ENCODE measurements at regions not wholly inside any gene's neighbourhood (a gene's known extent, or its start where the extent isn't known, plus 50 kb on each side); places are given as distances from the start of the nearest gene placed in this dataset.

DNA sequence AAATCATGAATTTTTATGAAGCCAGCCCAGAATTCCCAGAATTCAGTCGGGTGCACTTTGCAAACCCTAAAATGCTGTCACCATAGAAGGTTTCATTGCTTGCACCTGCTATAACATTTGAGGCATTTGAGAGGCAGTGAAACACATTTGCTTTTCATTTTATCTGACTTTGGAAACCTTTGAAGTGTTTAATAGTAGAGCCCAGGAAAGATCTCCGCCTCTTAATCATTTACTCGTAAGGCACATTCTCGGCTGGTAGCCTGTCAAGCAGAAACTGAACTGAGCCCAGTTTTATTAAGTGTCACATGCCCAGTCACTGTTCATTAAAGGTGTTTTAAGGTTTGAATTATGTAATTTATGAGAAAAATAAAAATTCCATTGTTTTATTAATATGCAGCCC, 247.6 kb downstream of the EMX2 start:
- TF ChIP-seq, protein P1, sequence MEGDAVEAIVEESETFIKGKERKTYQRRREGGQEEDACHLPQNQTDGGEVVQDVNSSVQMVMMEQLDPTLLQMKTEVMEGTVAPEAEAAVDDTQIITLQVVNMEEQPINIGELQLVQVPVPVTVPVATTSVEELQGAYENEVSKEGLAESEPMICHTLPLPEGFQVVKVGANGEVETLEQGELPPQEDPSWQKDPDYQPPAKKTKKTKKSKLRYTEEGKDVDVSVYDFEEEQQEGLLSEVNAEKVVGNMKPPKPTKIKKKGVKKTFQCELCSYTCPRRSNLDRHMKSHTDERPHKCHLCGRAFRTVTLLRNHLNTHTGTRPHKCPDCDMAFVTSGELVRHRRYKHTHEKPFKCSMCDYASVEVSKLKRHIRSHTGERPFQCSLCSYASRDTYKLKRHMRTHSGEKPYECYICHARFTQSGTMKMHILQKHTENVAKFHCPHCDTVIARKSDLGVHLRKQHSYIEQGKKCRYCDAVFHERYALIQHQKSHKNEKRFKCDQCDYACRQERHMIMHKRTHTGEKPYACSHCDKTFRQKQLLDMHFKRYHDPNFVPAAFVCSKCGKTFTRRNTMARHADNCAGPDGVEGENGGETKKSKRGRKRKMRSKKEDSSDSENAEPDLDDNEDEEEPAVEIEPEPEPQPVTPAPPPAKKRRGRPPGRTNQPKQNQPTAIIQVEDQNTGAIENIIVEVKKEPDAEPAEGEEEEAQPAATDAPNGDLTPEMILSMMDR (IDR thresholded peaks at IDR 0.05), result no peak
- H3K27me3 ChIP-seq, result no peaks in the 10 kb centered on the region

DNA sequence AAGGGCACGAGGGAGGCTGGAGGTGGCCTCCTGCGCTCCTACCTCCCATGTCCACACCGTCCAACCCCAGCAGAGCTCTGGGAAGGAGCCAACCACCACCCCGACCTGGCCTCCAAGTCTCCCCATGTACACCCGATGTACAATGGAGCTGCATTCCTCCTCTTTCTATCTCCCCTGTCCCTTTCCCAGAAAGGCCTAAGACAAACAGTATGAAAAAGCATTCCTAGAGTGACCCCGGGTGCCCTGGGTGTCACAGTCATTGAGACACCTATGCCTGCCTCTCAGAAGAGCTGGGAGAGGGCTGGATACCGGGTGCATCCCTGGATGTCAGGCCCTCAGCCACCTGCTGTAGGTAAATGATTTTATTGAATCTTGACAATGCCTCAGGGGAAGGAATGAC, 248.1 kb downstream of the EMX2 start:
- no peaks in the 10 kb centered on the region for H3K9me3 ChIP-seq
- DNase-seq (ENCODE audit: low spot score), result no peak
- TF ChIP-seq, protein P1 (IDR thresholded peaks at IDR 0.05), result no peak
- H3K27ac ChIP-seq, result no peak overlapping the region
- H3K36me3 ChIP-seq, result no peaks in the 10 kb centered on the region
- H3K4me1 ChIP-seq, result no peaks in the 10 kb centered on the region
- H3K4me3 ChIP-seq, result no peak overlapping the region
- no peaks in the 10 kb centered on the region for H3K27me3 ChIP-seq

More for the DNA sequence above, 247.6 kb downstream of the EMX2 start:
- Histone ChIP-seq H3K36me3 (no peaks in the 10 kb centered on the region), H3K4me3 (no peak overlapping the region), H3K4me1 (no peaks in the 10 kb centered on the region), H3K9me3 (no peaks in the 10 kb centered on the region), H3K27ac (no peak overlapping the region)
- no peak for DNase-seq (ENCODE audit: low spot score)

DNA sequence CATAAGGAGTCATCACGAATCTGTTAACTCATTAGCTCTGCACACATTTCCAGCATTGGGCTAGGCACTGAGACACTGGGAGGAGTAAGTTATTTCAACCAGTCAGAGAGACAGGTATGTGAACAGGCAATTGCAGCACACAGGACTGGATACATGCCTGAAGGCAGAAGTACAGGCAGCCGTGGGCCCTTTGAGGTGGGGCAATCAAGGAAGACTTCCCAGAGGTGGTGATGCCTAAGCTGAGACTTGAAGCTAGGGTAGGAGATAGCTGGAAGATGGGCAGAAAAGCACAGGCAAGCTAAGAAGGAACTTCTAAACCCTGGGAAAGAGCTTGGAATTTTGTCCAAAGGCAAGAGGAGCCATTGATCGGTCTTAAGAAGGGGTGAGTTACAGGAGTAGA, 249.7 kb downstream of the EMX2 start:
- H3K27me3 ChIP-seq, result no peaks in the 10 kb centered on the region
- TF ChIP-seq, protein P1 (IDR thresholded peaks at IDR 0.05), result no peak

DNA sequence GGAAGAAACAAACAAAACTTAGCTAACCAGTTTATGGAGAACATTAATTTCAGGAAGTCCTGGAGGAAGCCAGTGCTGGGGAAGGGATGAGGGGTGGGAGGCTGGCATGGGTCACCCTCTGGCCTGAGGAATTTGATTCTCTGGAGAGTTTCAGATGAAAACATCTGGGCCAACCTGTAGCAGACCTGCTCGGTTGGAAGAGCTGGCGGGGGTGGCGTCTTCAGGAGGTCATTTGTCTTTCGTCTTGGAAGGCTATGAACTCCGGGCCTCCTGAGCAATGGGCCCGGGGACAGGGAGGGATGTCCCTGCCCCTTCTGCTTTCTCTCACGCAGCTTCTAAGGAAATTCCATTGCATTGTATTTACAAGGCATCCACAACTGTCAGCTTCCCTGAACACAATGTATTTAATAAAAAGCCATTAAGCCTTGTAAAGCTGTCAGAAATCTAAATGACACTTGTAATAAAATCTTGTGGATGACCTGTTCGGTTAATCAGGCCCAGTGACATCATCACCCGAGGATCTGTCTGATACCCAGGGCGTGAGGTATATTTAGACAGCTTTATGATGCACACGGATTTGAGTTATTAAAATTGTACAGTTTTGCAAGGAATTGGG, 250.5 kb downstream of the RAB11FIP2 start:
- no peaks in the 10 kb centered on the region for H3K36me3 ChIP-seq
- H3K27me3 ChIP-seq, result no peaks in the 10 kb centered on the region
- H3K4me1 ChIP-seq, result no peaks in the 10 kb centered on the region
- no peak overlapping the region for H3K27ac ChIP-seq
- H3K4me3 ChIP-seq, result no peak overlapping the region
- no peak for DNase-seq (ENCODE audit: low spot score)
- no peaks in the 10 kb centered on the region for H3K9me3 ChIP-seq
- TF ChIP-seq, protein P1 (IDR thresholded peaks at IDR 0.05), result no peak

More for the DNA sequence above, 249.7 kb downstream of the EMX2 start:
- Histone ChIP-seq H3K4me3 (no peak overlapping the region), H3K36me3 (no peaks in the 10 kb centered on the region), H3K27ac (no peak overlapping the region), H3K9me3 (no peaks in the 10 kb centered on the region), H3K4me1 (no peaks in the 10 kb centered on the region)
- DNase-seq (ENCODE audit: low spot score), result no peak

DNA sequence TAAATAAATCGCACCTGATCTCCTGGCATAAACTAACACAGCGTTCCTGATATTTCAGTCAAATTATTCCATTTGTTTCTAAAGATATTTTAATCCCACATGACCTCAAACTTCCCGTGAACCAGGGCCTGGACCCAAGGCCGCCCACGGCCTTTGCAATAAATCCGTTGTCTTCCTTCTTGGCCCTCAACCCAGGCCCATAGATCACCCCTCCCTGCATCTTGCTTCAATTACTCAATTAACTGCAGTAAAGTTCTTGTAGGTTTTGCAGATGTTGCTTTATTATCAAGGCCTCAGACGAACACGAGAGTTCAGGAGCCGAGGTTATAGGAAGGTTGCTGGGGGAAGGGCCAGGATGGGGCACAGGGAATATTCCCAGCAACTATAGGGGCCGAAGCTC, 249.4 kb downstream of the RAB11FIP2 start:
- TF ChIP-seq, protein P1 (IDR thresholded peaks at IDR 0.05), result no peak
- no peak for DNase-seq (ENCODE audit: low spot score)
- Histone ChIP-seq H3K27ac (no peak overlapping the region), H3K4me3 (no peak overlapping the region), H3K4me1 (no peaks in the 10 kb centered on the region), H3K27me3 (no peaks in the 10 kb centered on the region), H3K9me3 (no peaks in the 10 kb centered on the region), H3K36me3 (no peaks in the 10 kb centered on the region)

DNA sequence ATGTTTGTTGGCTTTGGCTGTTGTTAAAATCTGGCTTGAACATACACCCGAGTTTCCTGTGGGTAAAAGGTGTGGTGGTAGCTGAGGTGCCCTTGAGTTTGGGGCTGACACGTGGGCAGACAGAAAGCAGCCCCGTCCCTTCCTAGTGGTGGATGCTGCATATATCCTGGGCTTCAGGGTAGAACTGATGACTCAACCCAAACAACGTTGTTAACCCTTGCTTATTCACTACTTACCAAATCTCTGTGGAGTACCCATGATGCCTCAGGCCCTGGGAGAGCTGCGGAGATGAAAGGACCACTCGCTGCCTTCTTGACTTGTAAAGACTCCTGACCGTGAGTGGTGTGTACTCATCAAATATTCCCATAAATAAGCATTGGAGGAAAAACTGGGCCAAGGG, 245.1 kb downstream of the RAB11FIP2 start:
- H3K4me1 ChIP-seq, result no peaks in the 10 kb centered on the region
- H3K4me3 ChIP-seq, result no peak overlapping the region
- no peaks in the 10 kb centered on the region for H3K9me3 ChIP-seq
- TF ChIP-seq, protein P1 (IDR thresholded peaks at IDR 0.05), result no peak
- no peak for DNase-seq (ENCODE audit: low spot score)
- no peak overlapping the region for H3K27ac ChIP-seq
- H3K36me3 ChIP-seq, result no peaks in the 10 kb centered on the region
- no peaks in the 10 kb centered on the region for H3K27me3 ChIP-seq

Data from right atrium auricular region (tissue), 2 donors.